GM12892 (cell line): ENCODE measurements at regions not wholly inside any gene's neighbourhood (a gene's known extent, or its start where the extent isn't known, plus 50 kb on each side); places are given as distances from the start of the nearest gene placed in this dataset.

Source experiments
- POLR2A ChIP-seq: IDR thresholded peaks from 2 replicates; pipeline ENCODE4 v1.6.1; 2011; ENCODE audit warnings: low read depth, low read length, control low read depth
- POLR2AphosphoS5 ChIP-seq: IDR thresholded peaks from 2 replicates; pipeline ENCODE4 v1.6.1; 2011; ENCODE audit warnings: low read depth, low read length, control low read depth

- no peak for TF ChIP-seq POLR2AphosphoS5
- TF ChIP-seq POLR2A: no peak
Measured at GRCh38 chr13:50140153-50140552, 124.9 kb downstream of the KCNRG start.
